Neural cell (in vitro differentiated cells): ENCODE measurements at regions not wholly inside any gene's neighbourhood (a gene's known extent, or its start where the extent isn't known, plus 50 kb on each side); places are given as distances from the start of the nearest gene placed in this dataset.

ENCODE experiments used
- MXI1 ChIP-seq: fragments of 450-650 bp; conservative IDR thresholded peaks from 2 replicates; pipeline ENCODE4 v1.6.1; 2014; ENCODE audit warnings: antibody characterized with exemption, mild to moderate bottlenecking; ENCODE audit not compliant: poor library complexity, severe bottlenecking
- POLR2AphosphoS5 ChIP-seq: IDR thresholded peaks from 2 replicates; pipeline ENCODE4 v1.6.1; 2012
- TF ChIP-seq, protein P1 (sequence below): fragments of 450-650 bp; IDR thresholded peaks from 2 replicates; pipeline ENCODE4 v1.5.1; 2014; ENCODE audit warnings: antibody characterized with exemption, mild to moderate bottlenecking, moderate library complexity; ENCODE audit not compliant: poor library complexity, severe bottlenecking

- no peak for TF ChIP-seq MXI1
- no peak for TF ChIP-seq POLR2AphosphoS5
- TF ChIP-seq, protein P1, sequence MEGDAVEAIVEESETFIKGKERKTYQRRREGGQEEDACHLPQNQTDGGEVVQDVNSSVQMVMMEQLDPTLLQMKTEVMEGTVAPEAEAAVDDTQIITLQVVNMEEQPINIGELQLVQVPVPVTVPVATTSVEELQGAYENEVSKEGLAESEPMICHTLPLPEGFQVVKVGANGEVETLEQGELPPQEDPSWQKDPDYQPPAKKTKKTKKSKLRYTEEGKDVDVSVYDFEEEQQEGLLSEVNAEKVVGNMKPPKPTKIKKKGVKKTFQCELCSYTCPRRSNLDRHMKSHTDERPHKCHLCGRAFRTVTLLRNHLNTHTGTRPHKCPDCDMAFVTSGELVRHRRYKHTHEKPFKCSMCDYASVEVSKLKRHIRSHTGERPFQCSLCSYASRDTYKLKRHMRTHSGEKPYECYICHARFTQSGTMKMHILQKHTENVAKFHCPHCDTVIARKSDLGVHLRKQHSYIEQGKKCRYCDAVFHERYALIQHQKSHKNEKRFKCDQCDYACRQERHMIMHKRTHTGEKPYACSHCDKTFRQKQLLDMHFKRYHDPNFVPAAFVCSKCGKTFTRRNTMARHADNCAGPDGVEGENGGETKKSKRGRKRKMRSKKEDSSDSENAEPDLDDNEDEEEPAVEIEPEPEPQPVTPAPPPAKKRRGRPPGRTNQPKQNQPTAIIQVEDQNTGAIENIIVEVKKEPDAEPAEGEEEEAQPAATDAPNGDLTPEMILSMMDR = no peak
Observed at GRCh38 chr12:93957168-93957567, 191.2 kb upstream of the PLXNC1 start.
